ENCODE measurements at regions not wholly inside any gene's neighbourhood (a gene's known extent, or its start where the extent isn't known, plus 50 kb on each side); places are given as distances from the start of the nearest gene placed in this dataset.

DNA sequence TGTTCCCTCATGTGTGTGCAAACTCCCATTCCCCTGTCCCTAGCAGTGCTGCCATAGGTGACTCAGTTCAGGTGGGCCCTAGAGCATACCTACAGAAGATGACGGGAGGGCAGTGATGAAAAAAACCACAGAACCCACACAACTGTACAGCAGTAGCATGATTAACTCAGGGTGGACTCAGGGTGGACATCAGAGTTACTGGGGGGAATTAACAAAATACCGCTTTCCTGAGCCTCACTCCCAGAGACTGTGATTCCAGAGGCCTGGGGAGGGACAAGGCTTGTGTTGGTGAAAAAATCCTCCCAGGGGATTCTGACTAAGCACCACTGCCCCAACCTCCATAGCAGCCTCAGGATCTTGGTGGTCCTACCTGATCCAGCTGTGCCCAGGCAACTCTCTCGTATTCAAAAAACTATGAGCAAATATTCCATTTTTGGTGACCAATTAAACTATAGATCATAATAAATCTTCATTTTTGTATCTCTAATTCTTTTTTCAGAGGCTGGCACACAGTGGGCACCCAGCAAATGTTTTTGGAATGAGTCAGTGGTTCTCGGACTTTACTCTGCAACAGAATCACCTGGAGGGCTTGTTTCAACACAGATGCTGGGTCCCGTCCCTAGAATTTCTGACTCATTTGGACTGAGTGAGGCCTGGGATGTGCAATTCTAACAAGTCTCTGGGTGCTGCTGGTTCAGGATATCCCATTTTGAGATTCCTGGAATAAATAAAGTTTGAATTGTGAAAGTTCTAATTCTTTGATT, 84.1 kb upstream of the NABP1 start:
- TF ChIP-seq EZH2 (IDR thresholded peaks at IDR 0.05; ENCODE audit: insufficient read depth, low read length) = no peak
- TF ChIP-seq, protein P1, sequence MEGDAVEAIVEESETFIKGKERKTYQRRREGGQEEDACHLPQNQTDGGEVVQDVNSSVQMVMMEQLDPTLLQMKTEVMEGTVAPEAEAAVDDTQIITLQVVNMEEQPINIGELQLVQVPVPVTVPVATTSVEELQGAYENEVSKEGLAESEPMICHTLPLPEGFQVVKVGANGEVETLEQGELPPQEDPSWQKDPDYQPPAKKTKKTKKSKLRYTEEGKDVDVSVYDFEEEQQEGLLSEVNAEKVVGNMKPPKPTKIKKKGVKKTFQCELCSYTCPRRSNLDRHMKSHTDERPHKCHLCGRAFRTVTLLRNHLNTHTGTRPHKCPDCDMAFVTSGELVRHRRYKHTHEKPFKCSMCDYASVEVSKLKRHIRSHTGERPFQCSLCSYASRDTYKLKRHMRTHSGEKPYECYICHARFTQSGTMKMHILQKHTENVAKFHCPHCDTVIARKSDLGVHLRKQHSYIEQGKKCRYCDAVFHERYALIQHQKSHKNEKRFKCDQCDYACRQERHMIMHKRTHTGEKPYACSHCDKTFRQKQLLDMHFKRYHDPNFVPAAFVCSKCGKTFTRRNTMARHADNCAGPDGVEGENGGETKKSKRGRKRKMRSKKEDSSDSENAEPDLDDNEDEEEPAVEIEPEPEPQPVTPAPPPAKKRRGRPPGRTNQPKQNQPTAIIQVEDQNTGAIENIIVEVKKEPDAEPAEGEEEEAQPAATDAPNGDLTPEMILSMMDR (IDR thresholded peaks at IDR 0.05; ENCODE audit: insufficient read depth, low read depth, low read length) = no peak
